Heart right ventricle (tissue), 16 donors: ENCODE measurements at regions not wholly inside any gene's neighbourhood (a gene's known extent, or its start where the extent isn't known, plus 50 kb on each side); places are given as distances from the start of the nearest gene placed in this dataset.

ENCODE experiments used
- ATAC-seq, 8 donors: fragments of 200-7000 bp; cut with Tn5 transposase; one replicate each; pipeline ENCODE4 v1.9.1; 2020; ENCODE audit warnings: mild to moderate bottlenecking in 8 of 8, moderate library complexity in 8 of 8, moderate number of reproducible peaks in 1 of 8
- DNase-seq, 2 donors: peaks; one replicate each; pipeline ENCODE4 v3.0.0-alpha.2; 2020
- H3K27ac ChIP-seq, 10 donors: fragments of 200-600 bp; sonication (generic) in 2 of 10; one replicate each; pipeline versions ENCODE4 v1.5.0 to v1.8.0; 2020 to 2022; ENCODE audit warnings: mild to moderate bottlenecking in 3 of 10
- H3K27me3 ChIP-seq, 7 donors: fragments of 200-600 bp; one replicate each; pipeline ENCODE4 v1.8.0; 2021 to 2022; ENCODE audit warnings: mild to moderate bottlenecking in 2 of 7
- H3K36me3 ChIP-seq, 9 donors: fragments of 200-600 bp; sonication (generic) in 1 of 9; one replicate each; pipeline versions ENCODE4 v1.5.0 to v1.8.0; 2020 to 2022; ENCODE audit warnings: mild to moderate bottlenecking in 2 of 9
- H3K4me1 ChIP-seq, 9 donors: fragments of 200-600 bp; sonication (generic) in 1 of 9; one replicate each; pipeline versions ENCODE4 v1.5.0 to v1.8.0; 2020 to 2022; ENCODE audit warnings: mild to moderate bottlenecking in 4 of 9
- H3K4me3 ChIP-seq, 10 donors: fragments of 200-600 bp; sonication (generic) in 2 of 10; one replicate each; pipeline versions ENCODE4 v1.5.0 to v1.8.0; 2020 to 2022; ENCODE audit warnings: mild to moderate bottlenecking in 7 of 10, moderate library complexity in 2 of 10
- H3K9me3 ChIP-seq, 11 donors: fragments of 200-600 bp in 10 of 11; sonication (generic) in 2 of 11; one replicate each; pipeline versions ENCODE4 v1.5.0 to v1.8.0; 2013 to 2022; ENCODE audit warnings: mild to moderate bottlenecking in 2 of 11, control low read depth in 1 of 11, moderate library complexity in 1 of 11
- WGBS, 2 donors: extraction: QIAGEN DNeasy Blood & Tissue Kit; methylation state at CpG; one replicate each; pipeline ENCODE4 v1.1.7; 2013; ENCODE audit warnings: inconsistent platforms in 1 of 2; 5-methylcytosine and 5-hydroxymethylcytosine counted together
- intact Hi-C, 10 donors: fragments of 100-400 bp; cut with DNase I; formaldehyde crosslinking; loops; one replicate each; pipeline versions ENCODE4 v1.11.1 to v1.14.2; 2022
- TF ChIP-seq, protein P1 (sequence below), 9 donors: fragments of 200-600 bp; sonication (generic) in 2 of 9; IDR thresholded peaks; one replicate each; pipeline versions ENCODE4 v1.5.0 to v1.8.0; 2021 to 2022; ENCODE audit warnings: antibody characterized with exemption in 9 of 9, mild to moderate bottlenecking in 5 of 9, moderate library complexity in 1 of 9
- donor health status: Arrhythmogenic right ventricular cardiomyopathy.
- donor health status: ischemic (EF 13 %, LVEDD 7.1; RV severe dilation, severe dysfunction).
- donor health status: healthy with polysubstance abuse.
- donor health status: DM: no; HTN: yes; CAD: no.
- donor health status: DM: no; HTN: no; CAD: no.
- donor health status: ischemic (EF 25% LVEDD 6.9; RV normal size, moderate dysfunction).
- donor health status: ischemic (EF 25% LVEDD 5.7; RV mildly dilated, moderate dysfunction).
- donor health status: healthy.
- donor health status: DM: yes; HTN: yes; CAD: no.
- donor health status: Ischemic cardiomyopathy.
- donor health status: ischemic (EF 35%, LVEDD 5.7; RV mildly dilated, moderate dysfunction).
- donor health status: nonischemic (EF 11% LVEDD 7.7; RV severe dilation, severe dysfunction).
- donor health status: DM: yes; HTN: yes; CAD: no.
- donor health status: PGD.
- donor health status: ischemic (EF 29% LVEDD 5.4; RV normal size, mild dysfunction).
- donor health status: nonischemic (EF 23%, LVEDD 6.1; RV moderate dilation, normal function).

DNA sequence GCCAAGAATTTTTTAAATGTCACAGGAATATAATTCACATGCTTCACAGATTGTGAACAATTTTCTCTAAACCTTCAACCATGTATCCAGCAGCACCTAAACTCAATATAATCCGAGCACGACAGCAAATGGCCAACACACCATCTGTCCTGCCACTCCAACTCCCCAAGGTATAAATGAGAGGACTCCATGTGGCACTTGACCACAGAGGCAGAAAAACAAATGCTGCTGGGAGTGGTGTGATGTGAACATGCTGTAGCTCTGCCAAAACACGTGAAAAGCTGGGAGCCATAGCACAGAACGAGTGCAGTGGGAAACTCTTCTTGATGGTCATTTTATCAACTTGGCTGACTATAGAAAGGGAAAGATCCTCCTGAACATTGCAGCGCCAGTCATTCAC is 70.9 kb downstream of the LLPH start:
- intact Hi-C loops = no loop called here
- Histone ChIP-seq H3K36me3 (no peaks in the 10 kb centered on the region), H3K27me3 (peaks cover 0 to 6% (median 0%) of the 10 kb centered on the region in 7 donors), H3K4me1 (peaks cover 0 to 4% (median 0%) of the 10 kb centered on the region in 9 donors), H3K9me3 (no peaks in the 10 kb centered on the region), H3K4me3 (no peak overlapping the region), H3K27ac (no peak overlapping the region)
- ATAC-seq (no peak), DNase-seq (no peak)
- 82 to 83% methylated on average over 5 of the region's 5 CpGs for WGBS, 2 donors
- TF ChIP-seq, protein P1, sequence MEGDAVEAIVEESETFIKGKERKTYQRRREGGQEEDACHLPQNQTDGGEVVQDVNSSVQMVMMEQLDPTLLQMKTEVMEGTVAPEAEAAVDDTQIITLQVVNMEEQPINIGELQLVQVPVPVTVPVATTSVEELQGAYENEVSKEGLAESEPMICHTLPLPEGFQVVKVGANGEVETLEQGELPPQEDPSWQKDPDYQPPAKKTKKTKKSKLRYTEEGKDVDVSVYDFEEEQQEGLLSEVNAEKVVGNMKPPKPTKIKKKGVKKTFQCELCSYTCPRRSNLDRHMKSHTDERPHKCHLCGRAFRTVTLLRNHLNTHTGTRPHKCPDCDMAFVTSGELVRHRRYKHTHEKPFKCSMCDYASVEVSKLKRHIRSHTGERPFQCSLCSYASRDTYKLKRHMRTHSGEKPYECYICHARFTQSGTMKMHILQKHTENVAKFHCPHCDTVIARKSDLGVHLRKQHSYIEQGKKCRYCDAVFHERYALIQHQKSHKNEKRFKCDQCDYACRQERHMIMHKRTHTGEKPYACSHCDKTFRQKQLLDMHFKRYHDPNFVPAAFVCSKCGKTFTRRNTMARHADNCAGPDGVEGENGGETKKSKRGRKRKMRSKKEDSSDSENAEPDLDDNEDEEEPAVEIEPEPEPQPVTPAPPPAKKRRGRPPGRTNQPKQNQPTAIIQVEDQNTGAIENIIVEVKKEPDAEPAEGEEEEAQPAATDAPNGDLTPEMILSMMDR (IDR thresholded peaks at IDR 0.05) = no peak

DNA sequence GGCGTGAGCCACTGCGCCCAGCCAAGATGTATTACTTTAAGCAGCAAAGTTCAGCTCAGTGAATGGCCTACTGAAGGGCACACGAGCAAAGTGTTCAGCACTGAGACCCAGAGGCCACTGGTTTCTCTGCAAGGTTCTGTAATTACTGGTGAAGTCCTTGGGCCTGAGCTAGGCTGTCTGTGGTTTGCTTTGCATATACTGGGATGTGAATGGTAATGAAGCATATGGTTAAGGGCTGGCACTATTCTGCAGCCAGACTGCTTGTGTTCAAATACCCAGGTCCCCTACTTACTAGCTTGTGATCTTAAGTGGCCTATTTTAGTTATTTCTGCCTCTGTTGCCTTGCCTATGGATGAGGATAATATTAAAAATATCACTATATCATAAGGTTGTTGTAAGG is 72.0 kb downstream of the LLPH start:
- WGBS, 2 donors = 98% methylated on average over 3 of the region's 3 CpGs
- ATAC-seq (no peak), DNase-seq (no peak)
- H3K27me3 ChIP-seq = peaks cover 0 to 7% (median 0%) of the 10 kb centered on the region in 7 donors
- no peaks in the 10 kb centered on the region for H3K36me3 ChIP-seq
- no peak overlapping the region for H3K4me3 ChIP-seq
- intact Hi-C loops = no loop called here
- peaks cover 0 to 4% (median 0%) of the 10 kb centered on the region in 9 donors for H3K4me1 ChIP-seq
- no peak overlapping the region for H3K27ac ChIP-seq
- H3K9me3 ChIP-seq = no peaks in the 10 kb centered on the region
- TF ChIP-seq, protein P1 (IDR thresholded peaks at IDR 0.05) = no peak

DNA sequence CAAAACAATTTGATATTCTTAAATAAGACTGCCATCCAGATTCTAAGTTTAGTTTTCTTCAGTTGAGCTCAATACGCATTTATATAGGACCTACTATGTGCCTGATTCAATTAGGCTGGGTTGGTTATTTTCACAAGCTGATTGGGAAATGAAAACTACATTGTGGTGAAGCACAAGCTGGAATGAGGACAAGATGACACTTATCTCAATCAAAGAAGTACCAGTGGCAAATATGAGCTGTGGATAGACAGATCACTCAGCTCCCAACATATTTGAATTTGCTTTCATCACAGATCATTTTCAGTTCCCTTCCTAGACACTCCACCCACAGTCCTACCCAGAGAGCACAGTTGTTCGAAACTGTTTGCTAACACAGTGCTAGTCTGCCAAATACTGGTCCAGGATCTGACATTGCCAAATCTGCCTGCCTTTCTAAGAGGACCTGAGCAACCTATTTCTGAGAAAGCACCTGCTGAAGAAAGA is 74.7 kb downstream of the LLPH start:
- no peaks in the 10 kb centered on the region for H3K36me3 ChIP-seq
- no peak for ATAC-seq

DNA sequence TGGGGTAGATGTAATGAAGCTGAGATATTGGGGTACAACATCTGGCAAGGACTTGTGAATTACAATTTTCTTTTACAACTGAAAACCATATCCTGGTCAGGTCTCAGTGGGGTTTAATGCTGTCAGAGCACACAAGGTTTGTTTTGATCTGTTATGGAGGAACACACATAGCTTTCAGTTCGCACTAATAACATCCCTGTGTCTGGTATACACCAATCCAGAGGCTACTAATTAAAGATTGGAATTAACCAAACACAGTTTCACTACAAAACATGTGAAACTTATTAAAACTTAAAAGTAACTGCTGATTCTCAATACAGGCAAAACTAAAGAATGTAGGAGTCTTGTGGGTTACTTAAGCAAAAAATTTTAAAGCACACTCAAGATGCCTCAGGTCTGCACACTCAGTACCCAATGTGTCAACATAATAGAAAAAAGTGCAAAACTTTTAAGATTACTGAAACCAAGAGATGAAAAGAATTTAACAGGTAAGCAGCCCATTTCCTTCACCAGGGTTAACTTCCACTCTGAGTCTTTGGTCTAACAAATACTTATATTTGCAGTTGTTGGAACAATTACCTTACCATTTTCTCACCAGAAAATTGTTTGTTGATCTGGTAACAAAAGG is 77.4 kb downstream of the LLPH start:
- Histone ChIP-seq H3K36me3 (no peaks in the 10 kb centered on the region), H3K4me3 (no peak overlapping the region), H3K4me1 (no peaks in the 10 kb centered on the region), H3K9me3 (no peaks in the 10 kb centered on the region), H3K27ac (no peak overlapping the region), H3K27me3 (peaks cover 0 to 10% (median 0%) of the 10 kb centered on the region in 7 donors)
- WGBS, 2 donors = 90 to 100% methylated on average over 1 of the region's 1 CpG
- intact Hi-C loops = no loop called here
- DNase-seq = no peak
- ATAC-seq = no peak
- TF ChIP-seq, protein P1 (IDR thresholded peaks at IDR 0.05) = no peak

More for the DNA sequence above, 74.7 kb downstream of the LLPH start:
- TF ChIP-seq, protein P1 (IDR thresholded peaks at IDR 0.05) = no peak
- no peak overlapping the region for H3K27ac ChIP-seq
- no peak overlapping the region for H3K4me3 ChIP-seq
- intact Hi-C loops = no loop called here
- no peaks in the 10 kb centered on the region for H3K4me1 ChIP-seq
- 75 to 88% methylated on average over 2 of the region's 2 CpGs for WGBS, 2 donors
- no peaks in the 10 kb centered on the region for H3K9me3 ChIP-seq
- DNase-seq = no peak
- H3K27me3 ChIP-seq = peaks cover 0 to 9% (median 0%) of the 10 kb centered on the region in 7 donors
